ENCODE measurements at regions not wholly inside any gene's neighbourhood (a gene's known extent, or its start where the extent isn't known, plus 50 kb on each side); places are given as distances from the start of the nearest gene placed in this dataset.

GRCh38 chr6:39997101-39997635 lies 62.9 kb upstream of the MOCS1 start:
- Histone ChIP-seq H3K4me3 (no peak overlapping the region), H3K36me3 (no peaks in the 10 kb centered on the region), H3K27ac (no peak overlapping the region), H3K9me3 (peaks cover 0 to 13% of the 10 kb centered on the region in 2 donors), H3K27me3 (no peaks in the 10 kb centered on the region), H3K4me1 (no peaks in the 10 kb centered on the region)
- DNase-seq: no peak
- no peak for TF ChIP-seq POLR2A (IDR thresholded peaks at IDR 0.05)
- intact Hi-C loops (cut with DNase I; ENCODE audit: low total_unique reads): no loop called here

- Histone ChIP-seq H3K9me3 (peaks cover 0 to 13% of the 10 kb centered on the region in 2 donors), H3K27ac (no peak overlapping the region), H3K4me3 (no peak overlapping the region), H3K36me3 (no peaks in the 10 kb centered on the region), H3K4me1 (no peaks in the 10 kb centered on the region), H3K27me3 (no peaks in the 10 kb centered on the region)
- no peak for TF ChIP-seq CTCF (IDR thresholded peaks at IDR 0.05)
- TF ChIP-seq POLR2A (IDR thresholded peaks at IDR 0.05): no peak
- intact Hi-C loops (cut with DNase I; ENCODE audit: low total_unique reads): no loop called here
- no peak for DNase-seq
Measured at GRCh38 chr6:39995633-39996032, 61.4 kb upstream of the MOCS1 start.

- H3K27me3 ChIP-seq: no peaks in the 10 kb centered on the region
- intact Hi-C loops (cut with DNase I; ENCODE audit: low total_unique reads): no loop called here
- DNase-seq: no peak
- no peak for TF ChIP-seq CTCF (IDR thresholded peaks at IDR 0.05)
- TF ChIP-seq POLR2A (IDR thresholded peaks at IDR 0.05): no peak
- H3K27ac ChIP-seq: no peak overlapping the region
- peaks cover 0 to 13% of the 10 kb centered on the region in 2 donors for H3K9me3 ChIP-seq
- no peaks in the 10 kb centered on the region for H3K4me1 ChIP-seq
- no peaks in the 10 kb centered on the region for H3K36me3 ChIP-seq
- H3K4me3 ChIP-seq: no peak overlapping the region
Measured at GRCh38 chr6:39992861-39993622, 58.8 kb upstream of the MOCS1 start.
